ENCODE measurements at regions not wholly inside any gene's neighbourhood (a gene's known extent, or its start where the extent isn't known, plus 50 kb on each side); places are given as distances from the start of the nearest gene placed in this dataset.

DNA sequence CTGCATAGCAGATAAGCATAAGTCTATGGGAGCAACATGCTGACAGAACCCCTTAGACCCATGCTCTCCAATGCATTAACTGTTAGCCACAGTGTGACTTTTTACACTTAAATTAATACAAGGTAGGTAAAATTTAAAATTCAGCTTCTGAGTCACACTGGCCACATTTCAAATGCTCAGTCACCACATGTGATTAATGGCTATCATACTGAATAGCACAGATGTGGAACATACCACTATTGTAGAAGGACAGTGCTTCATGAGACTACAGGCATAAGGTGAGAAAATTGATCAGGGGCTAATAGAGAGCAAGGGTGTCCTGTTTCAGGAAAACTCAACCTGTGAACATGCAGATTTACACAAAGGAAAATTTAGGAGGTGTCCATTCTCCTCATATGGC is 357.0 kb upstream of the SEMA6D start:
- POLR2A ChIA-PET (ENCODE audit: partially characterized antibody) = no interaction called here
- no peak for FAIRE-seq
- no peaks in the 10 kb centered on the region; a peak in 1 of 7 replicates for H3K4me1 ChIP-seq (replicated peaks in 1 of 4; ENCODE audit: control insufficient read depth in 3 of 4, insufficient read depth in 4 of 4, low read length in 3 of 4)

More for the DNA sequence above, 357.0 kb upstream of the SEMA6D start:
- Histone ChIP-seq H3K27me3 (replicated peaks in 1 of 4; ENCODE audit: control insufficient read depth in 3 of 4, extremely low read depth in 1 of 4, insufficient read depth in 3 of 4, low read length in 3 of 4) (no peaks in the 10 kb centered on the region), H3K79me1 (ENCODE audit: low read depth, low read length) (no peaks in the 10 kb centered on the region), H2BK20ac (ENCODE audit: low read length) (no peak overlapping the region), H2BK120ac (replicated peaks; ENCODE audit: low read depth, low read length) (no peak overlapping the region), H3K56ac (replicated peaks; ENCODE audit: insufficient read length, low read depth, low read length) (no peak overlapping the region), H3K18ac (ENCODE audit: extremely low read depth, low read length) (no peak overlapping the region), H2BK12ac (ENCODE audit: low read depth, low read length) (no peak overlapping the region), H3K4me2 (ENCODE audit: insufficient read depth in 1 of 2, low read depth in 2 of 2, low read length in 2 of 2) (no peak overlapping the region), H2BK5ac (ENCODE audit: low read depth, low read length) (no peak overlapping the region), H4K20me1 (replicated peaks in 1 of 2; ENCODE audit: control insufficient read depth in 1 of 2, insufficient read depth in 2 of 2, low read length in 2 of 2) (no peaks in the 10 kb centered on the region), H4K8ac (ENCODE audit: extremely low read depth, insufficient read depth, low read length) (no peak overlapping the region), H3K9me3 (ENCODE audit: insufficient read depth in 2 of 2, low read depth in 1 of 2, low read length in 1 of 2) (no peaks in the 10 kb centered on the region), H2BK15ac (ENCODE audit: low read length) (no peak overlapping the region), H3K27ac (ENCODE audit: low read depth, low read length) (no peak overlapping the region), H3K23me2 (ENCODE audit: low read depth, low read length) (no peaks in the 10 kb centered on the region), H3K4me3 (ENCODE audit: extremely low read depth in 1 of 4, insufficient read depth in 2 of 4, low read depth in 3 of 4, low read length in 4 of 4) (no peak overlapping the region), H3K79me2 (ENCODE audit: control insufficient read depth in 1 of 2, insufficient read depth in 2 of 2, low read length in 2 of 2) (no peaks in the 10 kb centered on the region), H2AK5ac (ENCODE audit: low read depth, low read length) (no peak overlapping the region), H3K9ac (replicated peaks in 1 of 4; ENCODE audit: extremely low read depth in 1 of 4, low read depth in 3 of 4, low read length in 3 of 4) (no peak overlapping the region), H4K5ac (ENCODE audit: insufficient read length, low read depth, low read length) (no peak overlapping the region), H4K91ac (replicated peaks; ENCODE audit: insufficient read length, low read length) (no peak overlapping the region), H3K23ac (ENCODE audit: insufficient read length) (no peak overlapping the region), H3K4ac (replicated peaks; ENCODE audit: insufficient read length, low read depth, low read length) (no peak overlapping the region), H2AFZ (ENCODE audit: low read length) (no peak overlapping the region), H3K14ac (ENCODE audit: insufficient read length) (no peak overlapping the region), H3K36me3 (ENCODE audit: control insufficient read depth in 2 of 4, insufficient read depth in 4 of 4, low read length in 3 of 4) (no peaks in the 10 kb centered on the region)
- DNase-seq (ENCODE audit: low read depth in 1 of 2, low spot score in 2 of 2) = no peak
- TF ChIP-seq, protein P1, sequence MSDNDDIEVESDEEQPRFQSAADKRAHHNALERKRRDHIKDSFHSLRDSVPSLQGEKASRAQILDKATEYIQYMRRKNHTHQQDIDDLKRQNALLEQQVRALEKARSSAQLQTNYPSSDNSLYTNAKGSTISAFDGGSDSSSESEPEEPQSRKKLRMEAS (IDR thresholded peaks at IDR 0.05) = no peak
- TF ChIP-seq HDAC6 (IDR thresholded peaks at IDR 0.05; ENCODE audit: low read depth, low read length) = no peak
- TF ChIP-seq, protein P2, sequence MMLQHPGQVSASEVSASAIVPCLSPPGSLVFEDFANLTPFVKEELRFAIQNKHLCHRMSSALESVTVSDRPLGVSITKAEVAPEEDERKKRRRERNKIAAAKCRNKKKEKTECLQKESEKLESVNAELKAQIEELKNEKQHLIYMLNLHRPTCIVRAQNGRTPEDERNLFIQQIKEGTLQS (IDR thresholded peaks at IDR 0.05; ENCODE audit: insufficient read depth, low read depth, low read length) = no peak
- no peak for TF ChIP-seq JUN (IDR thresholded peaks at IDR 0.05; ENCODE audit: low read depth, low read length)
- CTCF ChIA-PET (ENCODE audit: partially characterized antibody) = no interaction called here

Measured in H1 (cell line).